ENCODE measurements at regions not wholly inside any gene's neighbourhood (a gene's known extent, or its start where the extent isn't known, plus 50 kb on each side); places are given as distances from the start of the nearest gene placed in this dataset.
"Not testable (repeated sequence)": the region's sequence is repeated elsewhere in the genome, so short reads cannot be mapped to it uniquely, and the experiment has no call there.

- ATAC-seq (no peak), DNase-seq (no peak)
- intact Hi-C loops (cut with DNase I) = no loop called here
Observed at GRCh38 chr14:83021323-83021722, 1487.7 kb upstream of the SEL1L start.

- ATAC-seq (no peak), DNase-seq (no peak)
- intact Hi-C loops (cut with DNase I) = no loop called here
Observed at GRCh38 chr14:83023369-83023768, 1489.7 kb upstream of the SEL1L start.

DNA sequence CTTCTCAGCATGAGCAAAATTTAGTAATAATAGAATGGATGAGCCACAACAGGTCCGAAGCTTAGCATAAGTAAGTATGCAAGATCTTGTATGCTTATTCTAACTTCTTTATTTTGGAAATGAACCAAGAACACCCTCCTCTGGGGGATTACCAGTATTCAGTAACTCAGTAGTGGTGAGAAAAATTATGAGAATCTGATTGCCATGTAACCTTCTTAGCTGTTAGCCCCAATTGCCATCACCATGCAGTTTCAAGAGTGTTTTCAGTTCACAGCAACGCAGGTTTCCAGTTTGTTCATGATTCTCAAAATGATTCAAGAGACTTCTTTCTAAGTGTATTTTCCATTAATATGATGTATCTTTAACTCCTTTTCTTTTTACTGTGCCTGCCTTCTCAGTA lies 1507.6 kb upstream of the SEL1L start:
- DNase-seq (no peak), ATAC-seq (no peak)
- intact Hi-C loops (cut with DNase I) = no loop called here

GRCh38 chr14:83042858-83043257 lies 1509.2 kb upstream of the SEL1L start:
- ATAC-seq (no peak), DNase-seq (no peak)
- intact Hi-C loops (cut with DNase I) = no loop called here

DNA sequence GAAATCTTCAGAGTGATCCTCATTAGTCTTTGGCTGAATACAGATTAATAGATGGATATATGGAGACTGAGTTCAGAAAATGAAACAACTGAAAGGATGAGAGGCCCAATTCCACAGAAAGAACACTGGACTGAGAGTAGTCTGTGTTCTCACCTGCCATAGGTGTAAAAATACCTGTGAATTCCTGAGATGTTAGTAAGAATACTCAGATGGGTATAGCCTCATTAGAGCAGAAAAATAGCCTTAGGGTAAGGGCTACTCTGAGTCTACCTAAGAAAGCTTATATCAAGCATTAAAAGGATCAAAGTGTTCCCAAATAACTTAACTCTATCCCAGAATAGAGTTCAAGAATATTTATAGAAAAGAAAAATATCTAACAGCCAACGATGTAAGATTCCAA lies 1510.3 kb upstream of the SEL1L start:
- no peak for DNase-seq
- no peak for ATAC-seq
- intact Hi-C loops (cut with DNase I) = no loop called here

- DNase-seq (no peak), ATAC-seq (no peak)
- intact Hi-C loops (cut with DNase I) = no loop called here
Observed at GRCh38 chr14:83047059-83047830, 1513.6 kb upstream of the SEL1L start.

GRCh38 chr14:83053022-83053710 lies 1519.5 kb upstream of the SEL1L start:
- ATAC-seq (peak in 1 of 2 donors; percentile 55), DNase-seq (no peak)
- intact Hi-C loops (cut with DNase I) = no loop called here

DNA sequence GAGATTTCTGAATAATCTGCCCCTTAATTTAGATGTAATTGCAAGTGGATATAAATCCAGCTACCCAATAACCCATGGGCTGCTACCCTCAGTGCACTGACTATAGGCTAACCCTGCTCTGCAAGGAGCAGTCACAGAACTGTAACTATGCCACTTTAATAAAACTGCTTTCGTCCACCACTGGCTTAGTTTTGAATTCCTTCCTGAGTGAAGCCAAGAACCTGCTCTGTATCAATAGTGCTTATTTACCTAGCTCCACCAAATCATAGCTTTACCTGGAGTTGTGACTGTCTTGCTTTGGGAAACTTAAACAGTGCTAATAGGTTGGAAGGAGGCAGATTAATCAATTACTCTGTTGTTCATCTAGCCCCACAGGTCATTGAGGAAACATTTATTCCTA lies 1524.4 kb upstream of the SEL1L start:
- no peak for ATAC-seq
- intact Hi-C loops (cut with DNase I) = no loop called here
- no peak for DNase-seq

DNA sequence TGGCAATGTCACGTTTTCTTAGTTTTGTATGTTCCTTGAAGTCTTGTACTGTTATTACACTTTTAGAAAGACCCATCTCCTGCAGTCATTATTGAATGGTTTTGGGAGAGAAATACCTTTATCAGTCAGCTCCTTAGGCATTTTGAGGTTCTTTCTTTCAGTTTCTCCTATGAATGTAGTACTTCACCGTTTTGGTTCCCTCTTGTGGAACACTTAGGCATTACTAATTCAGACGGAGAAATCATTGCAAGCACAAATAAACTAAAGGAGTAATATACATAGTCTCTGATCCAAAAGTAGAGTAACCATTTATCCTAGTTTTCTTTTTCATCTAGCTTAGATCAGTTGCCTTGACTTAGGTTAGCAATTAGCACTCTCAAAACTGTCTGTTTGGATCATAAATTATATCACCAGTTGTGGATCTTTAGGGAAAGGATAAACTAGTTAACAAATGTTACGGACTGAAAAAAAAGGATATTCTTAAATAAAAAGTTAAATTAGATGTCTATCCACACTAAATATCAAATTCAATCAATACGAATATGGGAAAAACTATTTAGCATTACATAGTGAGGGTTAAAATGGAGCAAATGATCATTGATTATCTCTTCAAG lies 1538.3 kb upstream of the SEL1L start:
- DNase-seq (no peak), ATAC-seq (no peak)
- intact Hi-C loops (cut with DNase I) = no loop called here

GRCh38 chr14:83085136-83085535 lies 1551.5 kb upstream of the SEL1L start:
- ATAC-seq = no peak
- intact Hi-C loops (cut with DNase I) = no loop called here
- no peak for DNase-seq

DNA sequence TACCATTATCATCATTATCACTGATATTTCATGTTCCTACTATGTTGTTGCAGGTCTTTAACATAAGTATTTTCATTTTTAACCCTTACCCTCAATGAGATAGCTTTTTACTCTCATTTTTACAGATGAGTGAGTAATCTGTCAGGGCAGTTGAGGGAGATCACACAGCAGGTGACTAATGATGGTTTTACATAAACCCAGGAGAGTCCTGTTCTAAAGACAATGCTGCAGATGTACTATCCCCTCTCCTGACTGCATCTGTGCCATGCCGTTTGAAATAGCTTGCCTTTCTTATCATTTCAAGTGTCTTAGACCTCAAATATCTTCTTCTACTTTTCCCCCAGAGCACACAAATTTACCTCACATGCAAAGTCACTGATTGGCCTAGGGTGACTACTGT lies 1552.1 kb upstream of the SEL1L start:
- DNase-seq (no peak), ATAC-seq (no peak)
- intact Hi-C loops (cut with DNase I) = no loop called here

DNA sequence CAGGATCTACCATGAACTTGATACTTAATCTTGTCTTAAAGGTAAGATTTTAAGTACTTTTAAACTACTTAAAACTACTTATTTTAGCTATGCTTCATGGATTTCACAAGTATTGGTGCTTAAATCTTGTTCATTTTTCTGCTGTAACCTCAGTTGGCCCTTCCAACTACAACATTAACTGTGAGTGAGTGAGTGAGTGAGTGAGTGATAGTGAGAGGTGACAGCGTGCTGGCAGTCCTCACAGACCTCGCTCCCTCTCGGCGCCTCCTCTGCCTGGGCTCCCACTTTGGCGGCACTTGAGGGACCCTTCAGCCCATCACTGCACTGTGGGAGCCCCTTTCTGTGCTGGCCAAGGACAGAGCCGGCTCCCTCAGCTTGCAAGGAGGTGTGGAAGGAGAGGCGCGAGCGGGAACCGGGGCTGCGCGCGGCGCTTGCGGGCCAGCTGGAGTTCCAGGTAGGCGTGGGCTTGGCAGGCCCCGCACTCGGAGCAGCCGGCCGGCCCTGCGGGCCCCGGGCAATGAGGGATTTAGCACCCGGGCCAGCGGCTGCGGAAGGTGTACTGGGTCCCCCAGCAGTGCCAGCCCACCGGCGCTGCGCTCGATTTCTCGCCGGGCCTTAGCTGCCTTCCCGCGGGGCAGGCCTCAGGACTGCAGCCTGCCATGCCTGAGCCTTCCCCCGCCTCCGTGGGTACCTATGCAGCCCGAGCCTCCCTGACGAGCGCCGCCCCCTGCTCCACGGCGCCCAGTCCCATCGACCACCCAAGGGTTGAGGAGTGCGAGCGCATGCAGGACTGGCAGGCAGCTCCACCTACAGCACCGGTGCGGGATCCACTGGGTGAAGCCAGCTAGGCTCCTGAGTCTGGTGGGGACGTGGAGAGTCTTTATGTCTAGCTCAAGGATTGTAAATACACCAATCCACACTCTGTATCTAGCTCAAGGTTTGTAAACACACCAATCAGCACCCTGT lies 1558.6 kb upstream of the SEL1L start:
- intact Hi-C loops (cut with DNase I); DNase-seq: not testable (repeated sequence)
- ATAC-seq = peak in 1 of 2 donors; percentile 65

GRCh38 chr14:83096092-83096491 lies 1562.4 kb upstream of the SEL1L start:
- intact Hi-C loops (cut with DNase I) = no loop called here
- ATAC-seq (peak in 1 of 2 donors; percentile 87), DNase-seq (no peak)

- intact Hi-C loops (cut with DNase I) = no loop called here
- no peak for ATAC-seq
Observed at GRCh38 chr14:83101846-83102245, 1568.2 kb upstream of the SEL1L start.

GRCh38 chr14:83118029-83118428 lies 1584.4 kb upstream of the SEL1L start:
- DNase-seq (no peak), ATAC-seq (no peak)
- intact Hi-C loops (cut with DNase I) = no loop called here

More at GRCh38 chr14:83101846-83102245, 1568.2 kb upstream of the SEL1L start:
- no peak for DNase-seq

GRCh38 chr14:83120187-83120586 lies 1586.5 kb upstream of the SEL1L start:
- DNase-seq (no peak), ATAC-seq (no peak)
- intact Hi-C loops (cut with DNase I) = no loop called here

DNA sequence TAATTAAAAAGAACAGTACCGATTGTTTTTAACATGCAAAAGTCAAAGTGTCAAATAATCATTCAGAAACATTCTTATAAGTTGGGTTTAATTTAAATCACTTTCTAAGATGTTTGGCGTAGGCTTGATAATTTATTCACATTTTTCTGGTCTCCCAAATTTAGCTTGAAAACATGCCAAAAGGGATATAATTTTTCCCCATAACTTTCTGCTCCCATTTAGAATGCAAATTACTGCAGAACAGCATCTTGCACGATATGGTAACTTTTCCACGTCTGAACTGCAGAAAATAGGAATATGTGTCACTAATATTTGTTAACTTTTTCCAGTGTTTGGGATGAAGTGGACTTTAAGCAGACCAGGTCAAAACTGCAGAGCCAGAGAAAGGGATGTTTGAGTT lies 1592.4 kb upstream of the SEL1L start:
- DNase-seq (no peak), ATAC-seq (no peak)
- intact Hi-C loops (cut with DNase I) = no loop called here

GRCh38 chr14:83128783-83129182 lies 1595.1 kb upstream of the SEL1L start:
- DNase-seq (no peak), ATAC-seq (no peak)
- intact Hi-C loops (cut with DNase I) = no loop called here

DNA sequence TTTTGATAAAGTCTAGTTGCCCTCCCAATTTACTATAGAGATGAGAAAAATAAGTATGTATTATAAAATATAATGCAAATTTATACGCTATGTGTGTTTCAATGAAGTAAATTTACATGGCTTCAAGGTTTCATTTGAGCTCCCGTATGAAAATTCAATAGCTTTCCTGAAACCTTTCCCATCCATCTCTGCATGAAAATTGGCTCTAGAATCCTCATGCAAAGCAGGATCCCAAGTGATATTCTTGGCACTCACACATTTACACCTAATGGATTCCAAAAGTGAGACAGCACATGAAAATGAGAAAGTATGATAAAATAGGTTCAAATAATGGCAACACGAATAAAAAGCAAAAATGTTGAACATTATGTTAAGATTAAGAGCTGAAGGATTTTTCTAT lies 1595.8 kb upstream of the SEL1L start:
- DNase-seq (no peak), ATAC-seq (no peak)
- intact Hi-C loops (cut with DNase I) = no loop called here

Data from left cardiac atrium (tissue), 4 donors.